IPS-18c (cell line): ENCODE measurements at regions not wholly inside any gene's neighbourhood (a gene's known extent, or its start where the extent isn't known, plus 50 kb on each side); places are given as distances from the start of the nearest gene placed in this dataset.

Experiments used
- H3K4me3 ChIP-seq: 2 replicates; pipeline ENCODE4 v1.7.0; 2013; ENCODE audit warnings: low read depth, mild to moderate bottlenecking, low read length, moderate library complexity; ENCODE audit not compliant: insufficient read depth
- H3K9me3 ChIP-seq: one replicate; pipeline ENCODE4 v1.6.1; 2013; ENCODE audit warnings: mild to moderate bottlenecking, low read length, moderate library complexity; ENCODE audit not compliant: control insufficient read depth, insufficient read depth

DNA sequence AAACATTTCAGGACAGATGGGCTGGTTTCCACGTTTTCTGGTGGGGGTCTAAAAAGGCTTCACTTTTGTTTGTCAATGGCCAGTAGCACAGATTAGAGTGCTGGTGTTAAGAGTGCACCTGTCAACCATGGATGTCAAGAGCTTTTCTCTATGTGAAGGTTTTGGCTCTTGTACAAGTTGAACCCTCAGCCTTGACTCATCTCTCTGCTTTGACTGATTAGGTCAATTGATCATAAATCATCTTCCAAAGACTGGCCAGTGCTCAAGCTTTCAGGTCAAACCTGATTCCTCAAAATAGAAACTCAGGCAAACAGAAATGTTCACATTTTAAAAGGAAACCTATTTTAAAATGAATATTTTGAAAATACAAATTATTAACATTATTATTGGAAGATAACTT, 59.6 kb upstream of the SP4 start:
- Histone ChIP-seq H3K4me3 (no peak overlapping the region), H3K9me3 (peaks cover 4% of the 10 kb centered on the region)

- peaks cover 6% of the 10 kb centered on the region for H3K9me3 ChIP-seq
- no peak overlapping the region for H3K4me3 ChIP-seq
Measured at GRCh38 chr7:21370283-21370982, 57.5 kb upstream of the SP4 start.

DNA sequence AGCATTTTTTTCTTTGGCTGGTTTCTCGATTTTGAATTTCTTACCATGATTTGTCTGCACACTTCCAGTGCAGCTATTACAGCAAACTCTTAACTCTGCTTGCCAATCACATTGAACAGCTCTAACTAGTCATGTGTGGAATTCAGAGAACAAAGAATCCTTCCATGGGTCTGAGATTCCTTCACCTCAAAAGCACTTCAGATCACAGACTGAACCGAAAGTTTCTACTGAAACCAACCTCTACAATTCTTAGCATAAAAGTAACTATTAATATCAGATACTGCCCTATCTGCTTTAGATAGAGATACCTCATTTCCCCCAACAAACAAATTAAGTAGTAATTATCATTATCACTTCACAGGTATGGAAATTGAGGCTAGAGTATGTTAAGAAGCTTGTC, 56.5 kb upstream of the SP4 start:
- Histone ChIP-seq H3K9me3 (peaks cover 6% of the 10 kb centered on the region), H3K4me3 (no peak overlapping the region)

GRCh38 chr7:21373031-21373430, 54.9 kb upstream of the SP4 start:
- Histone ChIP-seq H3K9me3 (peaks cover 6% of the 10 kb centered on the region), H3K4me3 (no peak overlapping the region; the same call in 1 of the 2 replicates)

DNA sequence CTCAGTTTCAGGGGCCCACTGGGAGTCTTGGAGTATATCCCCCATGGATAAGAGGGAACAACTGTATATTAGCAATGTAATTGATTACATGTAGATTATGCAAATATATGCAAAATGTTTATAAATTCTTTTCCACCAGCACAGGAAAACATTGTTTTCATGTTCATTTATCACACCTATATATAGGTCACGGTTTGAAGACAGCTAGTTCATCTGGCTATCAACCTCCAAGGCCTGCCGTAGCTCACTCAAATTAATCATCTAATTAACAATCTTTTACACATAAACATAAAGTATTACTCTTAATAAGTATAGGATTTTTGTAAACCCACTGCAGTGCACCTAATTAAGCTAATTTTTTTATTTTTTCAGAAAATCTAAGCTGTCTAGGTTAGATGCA, 53.7 kb upstream of the SP4 start:
- peaks cover 6% of the 10 kb centered on the region for H3K9me3 ChIP-seq
- H3K4me3 ChIP-seq = no peak overlapping the region

DNA sequence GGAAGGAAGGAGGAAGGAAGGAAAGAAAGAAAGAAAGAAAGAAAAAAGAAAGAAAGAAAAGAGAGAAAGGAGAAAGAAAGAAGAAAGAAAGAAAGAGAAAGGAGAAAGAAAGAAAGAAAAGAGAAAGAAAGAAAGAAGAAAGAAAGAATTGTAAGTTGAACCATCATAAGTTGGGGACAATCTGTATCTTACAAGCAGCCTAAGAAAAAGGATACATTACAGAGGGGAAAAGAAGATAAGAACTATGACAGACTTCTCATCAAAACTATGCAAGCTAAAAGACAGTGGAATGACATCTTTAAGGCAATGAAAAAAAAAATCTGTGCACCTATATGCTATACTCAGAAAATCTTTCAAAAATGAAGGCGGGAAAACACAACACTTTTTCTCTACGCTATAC, 50.3 kb upstream of the SP4 start:
- no peak overlapping the region for H3K4me3 ChIP-seq

More for the DNA sequence above, 50.3 kb upstream of the SP4 start:
- peaks cover 6% of the 10 kb centered on the region for H3K9me3 ChIP-seq
